Naive thymus-derived CD4-positive, alpha-beta T cell (primary cell): ENCODE measurements at regions not wholly inside any gene's neighbourhood (a gene's known extent, or its start where the extent isn't known, plus 50 kb on each side); places are given as distances from the start of the nearest gene placed in this dataset.
A peak's percentile ranks its signal among the peaks of the same experiment; 100 is the strongest.

Experiments used
- ATAC-seq: fragments of 150-1000 bp; cut with Tn5 transposase; 2 replicates; pipeline ENCODE4 v1.10.0; 2021; ENCODE audit warnings: mild to moderate bottlenecking, moderate library complexity
- CTCF ChIA-PET: fragments of 350-600 bp; sonication (Branson Sonifier 250); formaldehyde crosslinking; loops from one replicate; lab custom pipeline; 2021; ENCODE audit warnings: antibody characterized with exemption; lab: Charles Lee
- POLR2A ChIA-PET: fragments of 350-600 bp; sonication (Branson Sonifier 250); formaldehyde crosslinking; loops from one replicate; lab custom pipeline; 2021; ENCODE audit warnings: antibody characterized with exemption, inconsistent platforms; lab: Charles Lee
- DNase-seq, 9 donors: peaks; one replicate each; pipeline versions ENCODE4 v3.0.0 to v3.0.0-alpha.2; 2020 to 2022; ENCODE audit warnings: mixed read lengths in 1 of 9
- H3K27ac ChIP-seq: one replicate; pipeline ENCODE4 v1.7.0; 2013; ENCODE audit warnings: mild to moderate bottlenecking, low read depth, low read length, moderate library complexity
- H3K27me3 ChIP-seq, 2 donors: one replicate each; pipeline ENCODE4 v1.7.0; 2013; ENCODE audit warnings: low read length in 2 of 2, mild to moderate bottlenecking in 2 of 2, moderate library complexity in 2 of 2; ENCODE audit not compliant: control insufficient read depth in 2 of 2, insufficient read depth in 2 of 2
- H3K36me3 ChIP-seq, 3 experiments: 1 replicate in 2 of 3; 2 replicates in 1 of 3; pipeline ENCODE4 v1.7.0; 2013; ENCODE audit warnings: low read length in 3 of 3, mild to moderate bottlenecking in 3 of 3, moderate library complexity in 1 of 3; ENCODE audit not compliant: insufficient read depth in 3 of 3, control insufficient read depth in 2 of 3
- H3K4me1 ChIP-seq, 2 donors: one replicate each; pipeline ENCODE4 v1.7.0; 2013; ENCODE audit warnings: low read length in 2 of 2, mild to moderate bottlenecking in 2 of 2, moderate library complexity in 1 of 2; ENCODE audit not compliant: control insufficient read depth in 2 of 2, insufficient read depth in 2 of 2
- H3K4me3 ChIP-seq: 2 replicates; pipeline ENCODE4 v1.7.0; 2013; ENCODE audit warnings: mild to moderate bottlenecking, low read length
- H3K9me3 ChIP-seq, 3 experiments: 1 replicate in 2 of 3; 2 replicates in 1 of 3; pipeline ENCODE4 v1.7.0; 2013; ENCODE audit warnings: low read length in 3 of 3; ENCODE audit not compliant: control insufficient read depth in 2 of 3
- H3K27ac Mint-ChIP-seq, 9 donors: one replicate each; pipeline ENCODE4 v1.8.0; 2020 to 2022; ENCODE audit warnings: mixed read lengths in 9 of 9, mild to moderate bottlenecking in 8 of 9, moderate library complexity in 5 of 9, inconsistent platforms in 2 of 9
- H3K27me3 Mint-ChIP-seq, 5 donors: one replicate each; pipeline ENCODE4 v1.8.0; 2021 to 2022; ENCODE audit warnings: mixed read lengths in 5 of 5, mild to moderate bottlenecking in 1 of 5
- H3K36me3 Mint-ChIP-seq, 5 donors: one replicate each; pipeline ENCODE4 v1.8.0; 2020 to 2022; ENCODE audit warnings: mixed read lengths in 5 of 5, mild to moderate bottlenecking in 3 of 5, inconsistent platforms in 1 of 5
- H3K4me1 Mint-ChIP-seq, 7 donors: one replicate each; pipeline ENCODE4 v1.8.0; 2020 to 2022; ENCODE audit warnings: mixed read lengths in 7 of 7, mild to moderate bottlenecking in 3 of 7, inconsistent platforms in 1 of 7
- H3K4me3 Mint-ChIP-seq, 10 donors: one replicate each; pipeline ENCODE4 v1.8.0; 2020 to 2022; ENCODE audit warnings: mild to moderate bottlenecking in 10 of 10, mixed read lengths in 10 of 10, moderate library complexity in 6 of 10, inconsistent platforms in 2 of 10
- H3K9me3 Mint-ChIP-seq, 11 donors: one replicate each; pipeline ENCODE4 v1.8.0; 2020 to 2022; ENCODE audit warnings: mixed read lengths in 11 of 11, mild to moderate bottlenecking in 4 of 11, inconsistent platforms in 1 of 11, moderate library complexity in 1 of 11
- intact Hi-C, 2 donors: fragments of 100-400 bp; cut with micrococcal nuclease; formaldehyde crosslinking; loops; one replicate each; pipeline ENCODE4 v1.15.1; 2023

DNA sequence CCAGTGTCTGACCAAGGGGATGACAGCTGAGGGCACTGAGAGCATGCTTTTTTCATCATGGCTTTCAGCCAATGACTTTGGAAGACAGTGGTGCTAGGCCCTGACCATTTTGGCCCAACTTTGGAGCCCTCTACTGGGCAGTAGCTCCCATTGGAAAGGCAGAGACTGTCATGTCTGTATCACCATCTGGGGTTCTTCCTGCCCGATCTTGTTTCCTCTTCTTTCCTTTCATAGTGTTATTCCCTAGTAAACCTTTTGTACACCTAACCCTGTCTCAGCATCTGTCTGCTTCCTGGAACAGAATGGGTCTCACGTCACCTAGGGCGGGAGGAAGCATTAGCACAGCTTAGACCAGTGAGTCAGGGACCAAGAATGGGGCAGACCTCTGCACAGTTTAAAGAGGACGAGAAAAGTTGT is 97.4 kb upstream of the MAST4 start:
- ATAC-seq: no peak
- H3K36me3 Mint-ChIP-seq: no peaks in the 10 kb centered on the region
- no peaks in the 10 kb centered on the region for H3K27me3 ChIP-seq
- H3K4me3 ChIP-seq: no peak overlapping the region
- CTCF ChIA-PET: interaction anchor here (0.7 kb wide), 1 partner anchor 159 kb away, joined by 3 read pairs; no protein-coding TSS in a partner anchor
- H3K4me3 Mint-ChIP-seq: no peak overlapping the region
- no peak for DNase-seq
- no peaks in the 10 kb centered on the region for H3K9me3 ChIP-seq
- H3K4me1 Mint-ChIP-seq: no peaks in the 10 kb centered on the region
- peaks cover 0 to 4% (median 0%) of the 10 kb centered on the region in 11 donors for H3K9me3 Mint-ChIP-seq
- intact Hi-C loops: no loop called here
- POLR2A ChIA-PET: no interaction called here
- no peak overlapping the region for H3K27ac ChIP-seq
- no peaks in the 10 kb centered on the region for H3K4me1 ChIP-seq
- H3K27ac Mint-ChIP-seq: no peak overlapping the region
- H3K27me3 Mint-ChIP-seq: peaks cover 5 to 12% (median 11%) of the 10 kb centered on the region in 5 donors
- H3K36me3 ChIP-seq: no peaks in the 10 kb centered on the region

GRCh38 chr5:66503203-66503789 is 92.9 kb upstream of the MAST4 start:
- no peaks in the 10 kb centered on the region for H3K9me3 ChIP-seq
- no peak for DNase-seq
- no peaks in the 10 kb centered on the region for H3K4me1 ChIP-seq
- peaks cover 0 to 2% (median 0%) of the 10 kb centered on the region in 11 donors for H3K9me3 Mint-ChIP-seq
- no peak for ATAC-seq
- H3K4me3 Mint-ChIP-seq: no peak overlapping the region
- no peaks in the 10 kb centered on the region for H3K27me3 ChIP-seq
- ChIA-PET POLR2A (no interaction called here), CTCF (no interaction called here)
- H3K27me3 Mint-ChIP-seq: peaks cover 0 to 4% (median 0%) of the 10 kb centered on the region in 5 donors
- no peak overlapping the region for H3K27ac ChIP-seq
- H3K4me3 ChIP-seq: no peak overlapping the region
- H3K36me3 ChIP-seq: no peaks in the 10 kb centered on the region
- H3K36me3 Mint-ChIP-seq: no peaks in the 10 kb centered on the region
- no peaks in the 10 kb centered on the region for H3K4me1 Mint-ChIP-seq
- no peak overlapping the region for H3K27ac Mint-ChIP-seq
- intact Hi-C loops: no loop called here

DNA sequence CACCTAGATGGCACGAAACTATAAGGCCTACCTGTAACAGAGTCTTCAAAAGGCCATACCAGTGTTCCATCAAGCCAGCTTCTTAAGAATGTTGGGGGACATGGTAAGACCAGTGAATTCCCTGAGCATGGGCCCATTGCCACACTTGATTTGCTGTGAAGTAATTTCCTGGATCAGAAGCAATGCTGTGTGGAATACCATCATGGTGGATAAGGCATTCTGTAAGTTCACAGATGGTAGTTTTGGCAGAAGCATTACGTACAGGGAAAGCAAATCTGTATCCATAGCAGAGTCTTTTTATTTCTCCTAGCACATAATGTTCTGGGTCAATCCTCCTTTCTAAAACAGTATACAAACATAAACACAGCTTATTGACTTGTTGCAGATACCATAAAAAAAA is 89.1 kb upstream of the MAST4 start:
- Mint-ChIP-seq H3K4me1 (no peaks in the 10 kb centered on the region), H3K36me3 (no peaks in the 10 kb centered on the region), H3K9me3 (no peaks in the 10 kb centered on the region), H3K27me3 (peaks cover 0 to 4% (median 3%) of the 10 kb centered on the region in 5 donors), H3K27ac (no peak overlapping the region), H3K4me3 (no peak overlapping the region)
- POLR2A ChIA-PET: interaction anchor here (0.6 kb wide), 1 partner anchor 101 kb away, joined by 3 read pairs; no protein-coding TSS in a partner anchor
- no peaks in the 10 kb centered on the region for H3K9me3 ChIP-seq
- CTCF ChIA-PET: no interaction called here
- no peaks in the 10 kb centered on the region for H3K4me1 ChIP-seq
- intact Hi-C loops: no loop called here
- no peak overlapping the region for H3K4me3 ChIP-seq
- no peak overlapping the region for H3K27ac ChIP-seq
- no peaks in the 10 kb centered on the region for H3K36me3 ChIP-seq
- DNase-seq (no peak), ATAC-seq (no peak)
- no peaks in the 10 kb centered on the region for H3K27me3 ChIP-seq

- ChIA-PET POLR2A (no interaction called here), CTCF (no interaction called here)
- intact Hi-C loops: no loop called here
- peaks cover 0 to 9% (median 6%) of the 10 kb centered on the region in 5 donors for H3K27me3 Mint-ChIP-seq
- Histone ChIP-seq H3K4me3 (no peak overlapping the region), H3K9me3 (no peaks in the 10 kb centered on the region), H3K36me3 (no peaks in the 10 kb centered on the region), H3K27ac (no peak overlapping the region), H3K4me1 (no peaks in the 10 kb centered on the region), H3K27me3 (no peaks in the 10 kb centered on the region)
- no peaks in the 10 kb centered on the region for H3K36me3 Mint-ChIP-seq
- ATAC-seq (no peak), DNase-seq (no peak)
- no peaks in the 10 kb centered on the region for H3K4me1 Mint-ChIP-seq
- no peak overlapping the region for H3K27ac Mint-ChIP-seq
- H3K4me3 Mint-ChIP-seq: no peak overlapping the region
- peaks cover 0 to 5% (median 0%) of the 10 kb centered on the region in 11 donors for H3K9me3 Mint-ChIP-seq
Measured at GRCh38 chr5:66511491-66511890, 84.7 kb upstream of the MAST4 start.

DNA sequence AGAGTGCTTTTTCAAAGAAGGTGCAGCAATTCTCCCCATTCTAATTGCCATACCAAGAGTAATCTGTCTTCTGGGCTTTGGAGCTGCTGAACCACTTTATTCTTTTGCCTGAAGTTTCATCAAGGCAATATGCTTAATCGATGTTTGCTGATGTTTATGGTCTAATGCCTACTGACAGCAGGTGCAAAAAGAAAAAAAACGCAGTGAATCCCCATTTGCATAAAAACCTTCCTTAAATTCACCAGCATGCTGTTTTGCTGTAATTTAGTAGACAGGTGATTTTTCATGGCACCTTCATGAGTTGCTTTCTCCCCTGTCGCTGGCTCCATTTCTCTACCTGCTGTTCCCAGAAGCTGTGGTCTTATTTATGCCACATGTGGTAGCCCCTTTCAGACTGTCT is 83.1 kb upstream of the MAST4 start:
- Histone ChIP-seq H3K9me3 (no peaks in the 10 kb centered on the region), H3K4me1 (no peaks in the 10 kb centered on the region), H3K27me3 (no peaks in the 10 kb centered on the region), H3K27ac (no peak overlapping the region), H3K36me3 (no peaks in the 10 kb centered on the region), H3K4me3 (no peak overlapping the region)
- H3K27me3 Mint-ChIP-seq: peaks cover 0 to 9% (median 6%) of the 10 kb centered on the region in 5 donors
- no peak overlapping the region for H3K4me3 Mint-ChIP-seq
- DNase-seq (no peak), ATAC-seq (no peak)
- no peak overlapping the region for H3K27ac Mint-ChIP-seq
- no peaks in the 10 kb centered on the region for H3K4me1 Mint-ChIP-seq
- intact Hi-C loops: no loop called here
- H3K36me3 Mint-ChIP-seq: no peaks in the 10 kb centered on the region
- POLR2A ChIA-PET: no interaction called here
- CTCF ChIA-PET: no interaction called here
- peaks cover 0 to 5% (median 0%) of the 10 kb centered on the region in 11 donors for H3K9me3 Mint-ChIP-seq

GRCh38 chr5:66515209-66515608 is 81.0 kb upstream of the MAST4 start:
- POLR2A ChIA-PET: no interaction called here
- peaks cover 0 to 13% (median 2%) of the 10 kb centered on the region in 5 donors for H3K27me3 Mint-ChIP-seq
- H3K4me3 Mint-ChIP-seq: peak overlapping the region in 1 of 10 donors; percentile 35
- Histone ChIP-seq H3K27me3 (no peaks in the 10 kb centered on the region), H3K36me3 (no peaks in the 10 kb centered on the region), H3K9me3 (no peaks in the 10 kb centered on the region), H3K4me1 (no peaks in the 10 kb centered on the region), H3K4me3 (no peak overlapping the region), H3K27ac (no peak overlapping the region)
- ATAC-seq: no peak
- peaks cover 0 to 5% (median 0%) of the 10 kb centered on the region in 11 donors for H3K9me3 Mint-ChIP-seq
- no peak overlapping the region for H3K27ac Mint-ChIP-seq
- CTCF ChIA-PET: no interaction called here
- H3K4me1 Mint-ChIP-seq: no peaks in the 10 kb centered on the region
- DNase-seq: no peak
- H3K36me3 Mint-ChIP-seq: no peaks in the 10 kb centered on the region
- intact Hi-C loops: no loop called here

- ChIA-PET CTCF (no interaction called here), POLR2A (no interaction called here)
- intact Hi-C loops: no loop called here
Measured at GRCh38 chr5:66516550-66516949, 79.6 kb upstream of the MAST4 start.

More at GRCh38 chr5:66516550-66516949, 79.6 kb upstream of the MAST4 start:
- no peak for ATAC-seq
- Mint-ChIP-seq H3K36me3 (no peaks in the 10 kb centered on the region), H3K27me3 (peaks cover 0 to 13% (median 2%) of the 10 kb centered on the region in 5 donors), H3K4me3 (no peak overlapping the region), H3K27ac (no peak overlapping the region), H3K4me1 (no peaks in the 10 kb centered on the region), H3K9me3 (peaks cover 3 to 16% (median 10%) of the 10 kb centered on the region in 11 donors)
- Histone ChIP-seq H3K27me3 (no peaks in the 10 kb centered on the region), H3K4me3 (no peak overlapping the region), H3K4me1 (no peaks in the 10 kb centered on the region), H3K36me3 (no peaks in the 10 kb centered on the region), H3K9me3 (peaks cover 0 to 7% (median 0%) of the 10 kb centered on the region in 3 experiments), H3K27ac (no peak overlapping the region)
- DNase-seq: no peak
